ENCODE measurements at regions not wholly inside any gene's neighbourhood (a gene's known extent, or its start where the extent isn't known, plus 50 kb on each side); places are given as distances from the start of the nearest gene placed in this dataset.
A peak's percentile ranks its signal among the peaks of the same experiment; 100 is the strongest.
"Not testable (repeated sequence)": the region's sequence is repeated elsewhere in the genome, so short reads cannot be mapped to it uniquely, and the experiment has no call there.

DNA sequence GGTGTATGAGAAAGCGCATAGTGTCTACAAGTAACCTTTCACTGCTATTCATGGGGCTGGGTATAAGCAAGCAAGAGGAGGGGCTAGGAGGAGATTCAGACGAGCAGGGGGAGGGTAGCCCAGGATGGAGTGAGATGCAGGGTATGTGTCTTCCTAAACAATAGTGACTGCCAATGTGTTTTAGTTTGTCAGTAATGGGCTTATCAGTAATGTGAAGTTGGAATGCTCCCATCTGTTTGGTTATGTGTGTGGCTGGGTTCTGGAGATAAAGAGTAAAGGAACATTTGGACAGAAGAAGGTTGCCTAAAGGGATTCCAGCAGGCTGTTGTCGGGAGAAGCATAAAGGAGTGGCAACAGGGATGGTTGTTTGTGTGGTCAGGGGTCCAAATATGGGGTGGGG, 62.7 kb upstream of the EZR start:
- not testable (repeated sequence) for DNase-seq (ENCODE audit: low read depth); H3K4me3 ChIP-seq (ENCODE audit: low read depth, low read length)

DNA sequence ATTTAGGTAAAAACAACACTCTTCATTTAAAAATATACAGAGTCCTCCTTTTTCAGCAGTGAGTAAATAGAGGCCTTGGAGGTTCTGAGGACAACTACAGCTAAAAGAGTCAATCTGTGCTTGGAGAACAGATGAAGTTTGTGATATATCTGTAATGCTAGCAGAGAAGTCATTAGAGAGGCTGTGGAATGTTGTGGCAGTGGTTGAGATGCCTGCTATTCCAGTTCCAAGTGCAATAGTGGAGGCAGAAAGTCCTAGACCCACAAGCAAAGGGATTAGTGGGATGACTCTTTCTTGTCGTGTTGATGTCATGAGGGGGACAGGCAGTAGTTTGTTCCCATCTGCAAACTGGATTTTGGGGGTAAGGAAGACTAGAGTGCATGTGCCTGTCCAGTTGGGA, 62.1 kb upstream of the EZR start:
- H3K4me3 ChIP-seq (ENCODE audit: low read depth, low read length) = not testable (repeated sequence)

DNA sequence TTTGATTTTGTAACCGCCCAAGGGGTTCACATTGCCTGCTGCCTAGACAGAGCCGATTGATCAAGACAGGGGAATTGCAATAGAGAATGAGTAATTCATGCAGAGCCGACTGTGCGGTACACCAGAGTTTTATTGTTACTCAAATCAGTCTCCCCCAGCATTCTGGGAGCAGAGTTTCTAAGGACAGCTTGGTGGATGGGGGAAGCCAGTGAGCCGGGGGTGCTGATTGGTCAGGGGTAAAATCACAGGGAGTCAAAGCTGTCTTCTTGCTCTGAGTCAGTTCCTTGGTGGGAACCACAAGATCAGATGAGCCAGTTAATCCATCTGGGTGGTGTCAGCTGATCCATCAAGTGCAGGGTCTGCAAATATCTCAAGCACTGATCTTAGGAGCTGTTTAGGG, 60.0 kb upstream of the EZR start:
- DNase-seq (ENCODE audit: low read depth) = peak; percentile 67
- TF ChIP-seq, protein P1, sequence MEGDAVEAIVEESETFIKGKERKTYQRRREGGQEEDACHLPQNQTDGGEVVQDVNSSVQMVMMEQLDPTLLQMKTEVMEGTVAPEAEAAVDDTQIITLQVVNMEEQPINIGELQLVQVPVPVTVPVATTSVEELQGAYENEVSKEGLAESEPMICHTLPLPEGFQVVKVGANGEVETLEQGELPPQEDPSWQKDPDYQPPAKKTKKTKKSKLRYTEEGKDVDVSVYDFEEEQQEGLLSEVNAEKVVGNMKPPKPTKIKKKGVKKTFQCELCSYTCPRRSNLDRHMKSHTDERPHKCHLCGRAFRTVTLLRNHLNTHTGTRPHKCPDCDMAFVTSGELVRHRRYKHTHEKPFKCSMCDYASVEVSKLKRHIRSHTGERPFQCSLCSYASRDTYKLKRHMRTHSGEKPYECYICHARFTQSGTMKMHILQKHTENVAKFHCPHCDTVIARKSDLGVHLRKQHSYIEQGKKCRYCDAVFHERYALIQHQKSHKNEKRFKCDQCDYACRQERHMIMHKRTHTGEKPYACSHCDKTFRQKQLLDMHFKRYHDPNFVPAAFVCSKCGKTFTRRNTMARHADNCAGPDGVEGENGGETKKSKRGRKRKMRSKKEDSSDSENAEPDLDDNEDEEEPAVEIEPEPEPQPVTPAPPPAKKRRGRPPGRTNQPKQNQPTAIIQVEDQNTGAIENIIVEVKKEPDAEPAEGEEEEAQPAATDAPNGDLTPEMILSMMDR (IDR thresholded peaks at IDR 0.05; ENCODE audit: insufficient read depth, low read depth, low read length, missing control alignments) = no peak
- no peak overlapping the region for H3K4me3 ChIP-seq (ENCODE audit: low read depth, low read length)

More for the DNA sequence above, 62.1 kb upstream of the EZR start:
- not testable (repeated sequence) for DNase-seq (ENCODE audit: low read depth)

DNA sequence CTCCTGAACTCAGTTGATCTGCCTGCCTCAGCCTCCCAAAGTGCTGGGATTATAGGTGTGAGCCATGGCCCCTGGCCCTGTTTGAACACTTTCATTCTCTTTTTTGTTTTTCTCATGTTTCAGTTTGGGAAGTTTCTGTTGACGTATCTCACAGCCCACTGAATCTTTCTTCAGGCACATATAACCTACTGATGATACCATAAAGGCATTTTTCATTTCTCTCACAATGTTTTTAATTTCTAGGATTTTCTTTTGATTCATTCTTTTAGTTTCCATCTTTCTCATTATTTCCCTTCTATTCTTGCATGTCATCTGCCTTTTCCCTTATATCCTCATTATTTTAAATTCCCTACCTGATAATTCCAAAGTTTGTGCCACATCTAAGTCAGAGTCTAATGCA, 58.5 kb upstream of the EZR start:
- no peak overlapping the region for H3K4me3 ChIP-seq (ENCODE audit: low read depth, low read length)
- TF ChIP-seq, protein P1 (IDR thresholded peaks at IDR 0.05; ENCODE audit: insufficient read depth, low read depth, low read length, missing control alignments) = no peak
- no peak for DNase-seq (ENCODE audit: low read depth)

DNA sequence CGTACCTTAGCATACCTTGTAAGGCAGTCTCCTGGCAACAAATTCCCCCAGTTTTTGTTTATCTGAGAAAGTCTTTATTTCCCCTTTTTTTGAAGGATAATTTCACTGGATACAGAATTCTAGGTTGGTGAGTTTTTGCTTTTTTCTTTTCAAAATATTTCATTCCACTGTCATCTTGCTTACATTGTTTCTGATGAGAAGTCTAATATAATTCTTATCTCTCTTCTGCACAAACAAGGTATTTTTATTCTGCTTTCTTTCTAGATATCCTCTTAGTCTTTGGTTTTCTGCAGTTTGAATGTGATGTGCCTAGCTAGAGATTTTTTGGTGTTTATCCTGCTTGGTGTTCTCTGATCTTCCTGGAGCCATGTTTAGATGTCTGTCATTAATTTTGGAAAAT, 57.7 kb upstream of the EZR start:
- TF ChIP-seq, protein P1 (IDR thresholded peaks at IDR 0.05; ENCODE audit: insufficient read depth, low read depth, low read length, missing control alignments) = no peak
- H3K4me3 ChIP-seq (ENCODE audit: low read depth, low read length) = no peak overlapping the region
- DNase-seq (ENCODE audit: low read depth) = no peak

DNA sequence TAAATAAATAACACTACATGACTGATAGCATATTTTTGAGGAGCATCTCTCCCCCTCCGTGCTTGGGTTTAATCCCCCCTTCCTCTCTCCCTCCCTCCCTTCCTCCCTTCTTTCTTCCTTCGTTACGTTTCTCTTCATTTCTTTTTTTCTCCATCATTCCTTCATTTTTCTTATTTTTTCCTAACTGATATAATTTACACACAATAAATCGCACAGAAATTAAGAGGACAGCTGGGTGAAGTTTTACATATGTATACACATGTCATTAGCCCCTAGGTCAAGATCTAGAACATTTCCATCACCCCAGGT, 51.4 kb upstream of the EZR start:
- H3K4me3 ChIP-seq (ENCODE audit: low read depth, low read length) = peak overlapping the region; percentile 70
- no peak for DNase-seq (ENCODE audit: low read depth)
- TF ChIP-seq, protein P1 (IDR thresholded peaks at IDR 0.05; ENCODE audit: insufficient read depth, low read depth, low read length, missing control alignments) = no peak

DNA sequence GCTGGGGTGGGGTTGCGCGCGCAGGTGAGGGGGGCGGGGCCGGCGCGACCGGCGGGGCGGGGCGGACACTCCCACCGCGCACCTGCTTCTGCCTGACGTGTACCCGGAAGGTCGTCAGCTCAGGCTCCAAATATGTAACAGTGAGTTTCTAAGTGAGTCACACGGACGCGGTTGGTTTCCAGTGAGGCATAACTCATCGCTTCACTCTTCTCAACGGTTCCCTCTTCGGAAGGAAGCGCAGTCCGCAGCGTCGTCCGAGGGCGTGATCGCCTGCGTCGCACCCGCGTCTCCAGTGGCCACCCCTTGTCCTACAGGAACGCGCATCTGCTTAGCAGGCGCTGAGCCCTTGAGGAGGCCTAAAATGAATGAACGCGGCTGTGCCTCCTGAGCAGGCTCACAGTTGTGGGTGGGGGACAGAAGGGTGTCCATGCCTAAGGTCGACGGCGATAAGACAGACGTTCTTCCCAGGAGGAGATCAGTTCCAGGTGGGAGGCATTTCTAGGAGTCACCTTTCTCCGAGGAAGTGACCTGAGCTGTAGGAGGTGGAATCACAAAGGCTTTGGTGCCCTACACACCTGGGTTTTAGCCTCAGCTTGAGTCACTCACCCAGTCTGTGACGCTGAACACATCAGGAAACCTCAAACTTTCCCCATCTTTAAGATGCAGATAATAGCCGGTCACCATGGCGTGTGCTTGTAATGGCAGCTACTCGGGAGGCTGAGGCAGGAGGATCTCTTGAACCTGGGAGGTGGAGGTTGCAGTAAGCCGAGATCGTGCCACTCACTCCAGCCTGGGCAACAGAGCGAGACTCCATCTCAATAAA, 50.9 kb upstream of the EZR start:
- TF ChIP-seq, protein P1 (IDR thresholded peaks at IDR 0.05; ENCODE audit: insufficient read depth, low read depth, low read length, missing control alignments) = peak; percentile 34
- DNase-seq (ENCODE audit: low read depth) = peak; percentile 99
- H3K4me3 ChIP-seq (ENCODE audit: low read depth, low read length) = peak overlapping the region; percentile 70

Measured in GM12865 (cell line).